Activated naive CD4-positive, alpha-beta T cell treated with anti-CD3 and anti-CD28 coated beads, Interleukin-2, amount 50 U/mL, for 72 hours (primary cell): ENCODE measurements at regions not wholly inside any gene's neighbourhood (a gene's known extent, or its start where the extent isn't known, plus 50 kb on each side); places are given as distances from the start of the nearest gene placed in this dataset.

ENCODE experiments used
- ATAC-seq, 2 donors: fragments of 150-1000 bp; cut with Tn5 transposase; 2 replicates each; pipeline ENCODE4 v1.10.0; 2021; ENCODE audit warnings: mild to moderate bottlenecking in 2 of 2, moderate library complexity in 2 of 2
- DNase-seq, 2 donors: peaks; one replicate each; pipeline ENCODE4 v3.0.0; 2021 to 2022; ENCODE audit warnings: low spot score in 2 of 2
- H3K27ac Mint-ChIP-seq, 2 donors: one replicate each; pipeline ENCODE4 v1.8.0; 2022; ENCODE audit warnings: mild to moderate bottlenecking in 2 of 2, mixed read lengths in 2 of 2
- H3K36me3 Mint-ChIP-seq, 2 donors: one replicate each; pipeline ENCODE4 v1.8.0; 2022; ENCODE audit warnings: mixed read lengths in 2 of 2
- H3K9me3 Mint-ChIP-seq, 2 donors: one replicate each; pipeline ENCODE4 v1.8.0; 2022; ENCODE audit warnings: mixed read lengths in 2 of 2

GRCh38 chr9:88046542-88046941 lies 72.2 kb upstream of the CDK20 start:
- DNase-seq = no peak
- peaks cover 20 to 23% of the 10 kb centered on the region in 2 donors for H3K9me3 Mint-ChIP-seq
- H3K36me3 Mint-ChIP-seq = peaks cover 20 to 24% of the 10 kb centered on the region in 2 donors
- ATAC-seq = no peak
- no peak overlapping the region for H3K27ac Mint-ChIP-seq

GRCh38 chr9:88045686-88046085 lies 71.4 kb upstream of the CDK20 start:
- peaks cover 20 to 23% of the 10 kb centered on the region in 2 donors for H3K9me3 Mint-ChIP-seq
- ATAC-seq = no peak
- no peak overlapping the region for H3K27ac Mint-ChIP-seq
- peaks cover 20 to 24% of the 10 kb centered on the region in 2 donors for H3K36me3 Mint-ChIP-seq
- DNase-seq = no peak

GRCh38 chr9:88044200-88044599 lies 69.9 kb upstream of the CDK20 start:
- DNase-seq (no peak), ATAC-seq (no peak)
- peaks cover 24% of the 10 kb centered on the region in 2 donors for H3K36me3 Mint-ChIP-seq
- H3K9me3 Mint-ChIP-seq = peaks cover 20 to 23% of the 10 kb centered on the region in 2 donors
- H3K27ac Mint-ChIP-seq = no peak overlapping the region

- no peak for DNase-seq
- Mint-ChIP-seq H3K9me3 (peaks cover 25 to 28% of the 10 kb centered on the region in 2 donors), H3K36me3 (peaks cover 24 to 26% of the 10 kb centered on the region in 2 donors), H3K27ac (no peak overlapping the region)
- ATAC-seq = no peak
These were observed 69.3 kb upstream of the CDK20 start for GRCh38 chr9:88043647-88044046.

GRCh38 chr9:88041447-88041846 lies 67.1 kb upstream of the CDK20 start:
- H3K9me3 Mint-ChIP-seq = peaks cover 36 to 39% of the 10 kb centered on the region in 2 donors
- DNase-seq (no peak), ATAC-seq (no peak)
- no peak overlapping the region for H3K27ac Mint-ChIP-seq
- peaks cover 32 to 36% of the 10 kb centered on the region in 2 donors for H3K36me3 Mint-ChIP-seq

- peaks cover 20 to 21% of the 10 kb centered on the region in 2 donors for H3K9me3 Mint-ChIP-seq
- H3K36me3 Mint-ChIP-seq = peaks cover 13 to 18% of the 10 kb centered on the region in 2 donors
- H3K27ac Mint-ChIP-seq = no peak overlapping the region
- no peak for ATAC-seq
- DNase-seq = no peak
These were observed 63.0 kb upstream of the CDK20 start for GRCh38 chr9:88037285-88037845.

- ATAC-seq = no peak
- peaks cover 13 to 18% of the 10 kb centered on the region in 2 donors for H3K36me3 Mint-ChIP-seq
- no peak overlapping the region for H3K27ac Mint-ChIP-seq
- DNase-seq = no peak
- peaks cover 20 to 21% of the 10 kb centered on the region in 2 donors for H3K9me3 Mint-ChIP-seq
These were observed 60.6 kb upstream of the CDK20 start for GRCh38 chr9:88034964-88035363.

- no peak for DNase-seq
- ATAC-seq = no peak
- Mint-ChIP-seq H3K9me3 (peaks cover 13% of the 10 kb centered on the region in 2 donors), H3K36me3 (peaks cover 10 to 13% of the 10 kb centered on the region in 2 donors), H3K27ac (no peak overlapping the region)
These were observed 59.0 kb upstream of the CDK20 start for GRCh38 chr9:88033359-88033702.

GRCh38 chr9:88028338-88028737 lies 54.0 kb upstream of the CDK20 start:
- H3K9me3 Mint-ChIP-seq = no peaks in the 10 kb centered on the region
- DNase-seq (no peak), ATAC-seq (no peak)
- no peaks in the 10 kb centered on the region for H3K36me3 Mint-ChIP-seq
- H3K27ac Mint-ChIP-seq = no peak overlapping the region

- no peak for DNase-seq
- ATAC-seq = no peak
- no peaks in the 10 kb centered on the region for H3K9me3 Mint-ChIP-seq
- peaks cover 0 to 5% of the 10 kb centered on the region in 2 donors for H3K36me3 Mint-ChIP-seq
- H3K27ac Mint-ChIP-seq = no peak overlapping the region
These were observed 51.8 kb upstream of the CDK20 start for GRCh38 chr9:88026118-88026479.

- Mint-ChIP-seq H3K9me3 (no peaks in the 10 kb centered on the region), H3K27ac (no peak overlapping the region), H3K36me3 (peaks cover 0 to 5% of the 10 kb centered on the region in 2 donors)
- ATAC-seq = no peak
- no peak for DNase-seq
These were observed 51.2 kb upstream of the CDK20 start for GRCh38 chr9:88025411-88026117.

GRCh38 chr9:88024896-88025295 lies 50.6 kb upstream of the CDK20 start:
- Mint-ChIP-seq H3K36me3 (peaks cover 0 to 5% of the 10 kb centered on the region in 2 donors), H3K9me3 (no peaks in the 10 kb centered on the region), H3K27ac (no peak overlapping the region)
- DNase-seq (no peak), ATAC-seq (no peak)
